ENCODE measurements at regions not wholly inside any gene's neighbourhood (a gene's known extent, or its start where the extent isn't known, plus 50 kb on each side); places are given as distances from the start of the nearest gene placed in this dataset.

DNA sequence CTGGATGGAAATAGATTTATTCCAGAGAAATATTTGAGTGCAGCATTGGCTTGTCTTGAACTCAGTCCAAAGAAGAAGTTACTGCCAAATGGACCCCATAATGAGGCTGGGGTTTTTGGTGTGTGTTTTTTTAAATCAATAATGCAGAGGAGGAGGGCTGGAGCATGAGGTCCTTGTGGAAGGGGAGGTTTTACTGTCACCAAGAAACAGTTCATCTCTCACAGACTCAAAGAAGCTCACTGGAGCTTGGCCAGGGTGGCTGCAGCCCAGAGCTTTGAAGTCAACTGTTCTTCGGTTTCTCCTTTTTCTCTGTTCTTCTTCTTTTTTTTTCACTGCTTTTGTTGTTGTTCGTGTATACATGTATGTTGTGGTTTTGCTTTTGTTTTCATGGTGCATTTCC lies 377.7 kb downstream of the FBXW7 start:
- TF ChIP-seq, protein P1, sequence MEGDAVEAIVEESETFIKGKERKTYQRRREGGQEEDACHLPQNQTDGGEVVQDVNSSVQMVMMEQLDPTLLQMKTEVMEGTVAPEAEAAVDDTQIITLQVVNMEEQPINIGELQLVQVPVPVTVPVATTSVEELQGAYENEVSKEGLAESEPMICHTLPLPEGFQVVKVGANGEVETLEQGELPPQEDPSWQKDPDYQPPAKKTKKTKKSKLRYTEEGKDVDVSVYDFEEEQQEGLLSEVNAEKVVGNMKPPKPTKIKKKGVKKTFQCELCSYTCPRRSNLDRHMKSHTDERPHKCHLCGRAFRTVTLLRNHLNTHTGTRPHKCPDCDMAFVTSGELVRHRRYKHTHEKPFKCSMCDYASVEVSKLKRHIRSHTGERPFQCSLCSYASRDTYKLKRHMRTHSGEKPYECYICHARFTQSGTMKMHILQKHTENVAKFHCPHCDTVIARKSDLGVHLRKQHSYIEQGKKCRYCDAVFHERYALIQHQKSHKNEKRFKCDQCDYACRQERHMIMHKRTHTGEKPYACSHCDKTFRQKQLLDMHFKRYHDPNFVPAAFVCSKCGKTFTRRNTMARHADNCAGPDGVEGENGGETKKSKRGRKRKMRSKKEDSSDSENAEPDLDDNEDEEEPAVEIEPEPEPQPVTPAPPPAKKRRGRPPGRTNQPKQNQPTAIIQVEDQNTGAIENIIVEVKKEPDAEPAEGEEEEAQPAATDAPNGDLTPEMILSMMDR (IDR thresholded peaks at IDR 0.05) = no peak
- no peak for TF ChIP-seq EZH2 (IDR thresholded peaks at IDR 0.05; ENCODE audit: borderline replicate concordance, insufficient read depth, low read depth, low read length, poor library complexity, severe bottlenecking)

Data from B cell (primary cell).